AG10803 (cell line): ENCODE measurements at regions not wholly inside any gene's neighbourhood (a gene's known extent, or its start where the extent isn't known, plus 50 kb on each side); places are given as distances from the start of the nearest gene placed in this dataset.

ENCODE experiments used
- DNase-seq: peaks from one replicate; pipeline ENCODE4 v3.0.0; 2010; ENCODE audit warnings: low read depth
- H3K4me3 ChIP-seq: 2 replicates; pipeline ENCODE4 v1.5.1; 2011; ENCODE audit warnings: mild to moderate bottlenecking, low read length, control low read depth
- TF ChIP-seq, protein P1 (sequence below): conservative IDR thresholded peaks from 2 replicates; pipeline ENCODE4 v1.5.1; 2011; ENCODE audit warnings: mild to moderate bottlenecking, low read length, control low read depth, inconsistent platforms

DNA sequence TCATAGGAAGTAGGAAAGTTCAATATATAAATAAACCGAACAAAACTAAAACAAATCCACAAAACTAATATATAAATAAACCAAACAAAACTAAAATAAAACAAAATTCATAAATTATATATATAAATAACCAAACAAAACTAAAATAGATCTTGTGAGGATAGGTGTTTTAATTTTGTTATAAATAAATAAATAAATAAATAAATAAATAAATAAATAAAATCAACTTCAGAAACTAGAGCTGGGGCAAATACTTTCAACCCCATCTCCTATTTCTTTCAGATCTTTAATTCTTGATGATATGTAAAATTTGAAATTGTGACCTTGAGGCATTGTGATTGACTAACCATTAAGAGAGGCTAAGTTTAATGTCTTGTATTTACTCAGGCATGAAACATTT is 416.1 kb downstream of the SAMD5 start:
- H3K4me3 ChIP-seq: no peak overlapping the region
- TF ChIP-seq, protein P1, sequence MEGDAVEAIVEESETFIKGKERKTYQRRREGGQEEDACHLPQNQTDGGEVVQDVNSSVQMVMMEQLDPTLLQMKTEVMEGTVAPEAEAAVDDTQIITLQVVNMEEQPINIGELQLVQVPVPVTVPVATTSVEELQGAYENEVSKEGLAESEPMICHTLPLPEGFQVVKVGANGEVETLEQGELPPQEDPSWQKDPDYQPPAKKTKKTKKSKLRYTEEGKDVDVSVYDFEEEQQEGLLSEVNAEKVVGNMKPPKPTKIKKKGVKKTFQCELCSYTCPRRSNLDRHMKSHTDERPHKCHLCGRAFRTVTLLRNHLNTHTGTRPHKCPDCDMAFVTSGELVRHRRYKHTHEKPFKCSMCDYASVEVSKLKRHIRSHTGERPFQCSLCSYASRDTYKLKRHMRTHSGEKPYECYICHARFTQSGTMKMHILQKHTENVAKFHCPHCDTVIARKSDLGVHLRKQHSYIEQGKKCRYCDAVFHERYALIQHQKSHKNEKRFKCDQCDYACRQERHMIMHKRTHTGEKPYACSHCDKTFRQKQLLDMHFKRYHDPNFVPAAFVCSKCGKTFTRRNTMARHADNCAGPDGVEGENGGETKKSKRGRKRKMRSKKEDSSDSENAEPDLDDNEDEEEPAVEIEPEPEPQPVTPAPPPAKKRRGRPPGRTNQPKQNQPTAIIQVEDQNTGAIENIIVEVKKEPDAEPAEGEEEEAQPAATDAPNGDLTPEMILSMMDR: no peak
- DNase-seq: no peak

- no peak for DNase-seq
- H3K4me3 ChIP-seq: no peak overlapping the region
- TF ChIP-seq, protein P1: no peak
Observed at GRCh38 chr6:147925826-147926225, 416.8 kb upstream of the SASH1 start.

DNA sequence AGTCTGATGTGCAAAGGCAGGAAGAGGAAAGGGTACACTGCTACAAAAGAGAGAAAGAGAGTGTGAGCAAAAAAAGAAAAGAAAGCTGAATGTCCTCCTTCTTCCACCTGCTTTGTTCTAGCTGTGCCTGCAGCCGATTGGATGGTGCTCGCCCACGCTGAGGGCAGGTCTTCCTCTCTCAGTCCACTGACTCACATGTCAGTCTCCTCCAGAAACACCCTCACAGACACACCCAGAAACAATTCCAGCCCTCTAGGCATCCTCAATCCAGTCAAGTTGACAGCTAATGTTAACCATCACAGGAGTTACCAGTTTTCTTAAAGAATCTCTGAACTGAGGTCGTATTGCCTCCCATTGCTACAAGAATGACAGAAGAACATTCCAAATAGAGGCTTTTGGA is 411.9 kb upstream of the SASH1 start:
- TF ChIP-seq, protein P1: no peak
- no peak for DNase-seq
- no peak overlapping the region for H3K4me3 ChIP-seq

DNA sequence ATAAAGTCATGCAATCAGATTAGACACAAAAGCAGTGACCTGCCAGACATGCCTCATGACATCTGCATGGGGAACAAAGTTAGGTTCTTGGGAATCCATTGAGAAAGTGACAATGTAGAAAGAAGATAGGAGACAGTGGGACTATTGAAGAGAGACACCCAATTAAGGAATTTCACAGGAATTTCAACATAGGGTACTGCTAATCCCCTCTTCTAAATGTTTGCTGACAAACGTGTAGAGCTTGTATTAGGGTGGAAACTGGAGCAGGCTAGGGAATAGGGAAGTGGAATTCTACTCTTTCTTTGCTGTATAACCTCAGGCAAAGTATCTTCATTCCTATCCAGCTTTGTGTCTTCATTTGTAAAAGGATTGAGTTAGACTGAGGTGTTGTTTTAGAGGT is 409.4 kb upstream of the SASH1 start:
- H3K4me3 ChIP-seq: no peak overlapping the region
- no peak for DNase-seq
- TF ChIP-seq, protein P1: no peak

DNA sequence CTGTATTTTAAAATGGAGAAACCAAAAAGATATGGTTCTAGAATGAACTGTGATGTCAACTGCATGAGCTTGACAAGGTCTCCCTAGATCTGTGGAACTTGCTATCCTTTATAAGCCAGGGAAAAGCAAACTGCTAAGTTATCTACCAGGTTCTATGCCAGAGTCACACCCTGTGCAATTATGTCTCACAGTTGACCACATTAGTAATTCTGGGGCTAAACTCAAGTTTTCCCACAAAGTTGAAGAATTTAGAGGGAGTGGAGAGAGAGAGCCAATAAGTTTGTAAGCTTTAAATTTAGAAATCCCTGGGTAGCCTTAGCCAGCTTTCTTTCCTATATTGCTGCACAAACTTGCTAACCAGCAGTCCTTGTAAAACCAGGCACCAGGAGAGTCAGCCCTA is 407.0 kb upstream of the SASH1 start:
- TF ChIP-seq, protein P1: no peak

GRCh38 chr6:147936703-147937470 is 405.8 kb upstream of the SASH1 start:
- no peak for DNase-seq
- no peak overlapping the region for H3K4me3 ChIP-seq
- TF ChIP-seq, protein P1: no peak

More for the DNA sequence above, 407.0 kb upstream of the SASH1 start:
- DNase-seq: peak; percentile 5
- H3K4me3 ChIP-seq: no peak overlapping the region

- DNase-seq: peak; percentile 50
- no peak overlapping the region for H3K4me3 ChIP-seq
- TF ChIP-seq, protein P1: no peak
Observed at GRCh38 chr6:147941143-147941542, 401.5 kb upstream of the SASH1 start.
